Upper lobe of left lung (tissue), 4 donors: ENCODE measurements at regions not wholly inside any gene's neighbourhood (a gene's known extent, or its start where the extent isn't known, plus 50 kb on each side); places are given as distances from the start of the nearest gene placed in this dataset.

Experiments
- EP300 ChIP-seq, 4 donors: sonication (generic); formaldehyde crosslinking; IDR thresholded peaks; one replicate each; pipeline ENCODE4 v1.5.1; 2017; ENCODE audit warnings: antibody characterized with exemption in 4 of 4, control low read depth in 2 of 4
- TF ChIP-seq, protein P1 (sequence below), 6 experiments: fragments of 450-650 bp in 4 of 6; fragments of 200-600 bp in 2 of 6; sonication (generic) in 2 of 6; IDR thresholded peaks; one replicate each; pipeline ENCODE4 v1.5.1; 2016 to 2019; ENCODE audit warnings: antibody characterized with exemption in 6 of 6

DNA sequence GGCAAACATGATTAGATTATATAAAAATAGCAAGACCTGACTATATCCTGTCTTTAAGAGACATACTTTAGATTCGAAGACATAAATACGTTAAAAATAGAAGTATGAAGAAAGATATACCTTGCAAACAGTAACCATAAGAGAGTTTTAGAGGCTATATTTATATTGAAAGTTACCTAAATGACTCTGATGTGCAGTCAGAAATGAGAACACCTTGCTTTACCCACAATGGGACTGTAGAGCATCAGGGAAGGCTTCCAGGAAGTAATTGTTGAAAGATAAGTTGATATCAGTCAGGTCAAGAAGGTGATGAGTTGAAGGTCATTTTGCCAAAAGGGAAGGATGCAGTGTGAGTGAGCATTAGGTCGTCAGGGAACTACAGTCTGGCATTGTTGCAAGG lies 110.2 kb downstream of the NEDD1 start:
- TF ChIP-seq EP300 (IDR thresholded peaks at IDR 0.05), result no peak
- TF ChIP-seq, protein P1, sequence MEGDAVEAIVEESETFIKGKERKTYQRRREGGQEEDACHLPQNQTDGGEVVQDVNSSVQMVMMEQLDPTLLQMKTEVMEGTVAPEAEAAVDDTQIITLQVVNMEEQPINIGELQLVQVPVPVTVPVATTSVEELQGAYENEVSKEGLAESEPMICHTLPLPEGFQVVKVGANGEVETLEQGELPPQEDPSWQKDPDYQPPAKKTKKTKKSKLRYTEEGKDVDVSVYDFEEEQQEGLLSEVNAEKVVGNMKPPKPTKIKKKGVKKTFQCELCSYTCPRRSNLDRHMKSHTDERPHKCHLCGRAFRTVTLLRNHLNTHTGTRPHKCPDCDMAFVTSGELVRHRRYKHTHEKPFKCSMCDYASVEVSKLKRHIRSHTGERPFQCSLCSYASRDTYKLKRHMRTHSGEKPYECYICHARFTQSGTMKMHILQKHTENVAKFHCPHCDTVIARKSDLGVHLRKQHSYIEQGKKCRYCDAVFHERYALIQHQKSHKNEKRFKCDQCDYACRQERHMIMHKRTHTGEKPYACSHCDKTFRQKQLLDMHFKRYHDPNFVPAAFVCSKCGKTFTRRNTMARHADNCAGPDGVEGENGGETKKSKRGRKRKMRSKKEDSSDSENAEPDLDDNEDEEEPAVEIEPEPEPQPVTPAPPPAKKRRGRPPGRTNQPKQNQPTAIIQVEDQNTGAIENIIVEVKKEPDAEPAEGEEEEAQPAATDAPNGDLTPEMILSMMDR (IDR thresholded peaks at IDR 0.05), result no peak
